Activated naive CD4-positive, alpha-beta T cell treated with anti-CD3 and anti-CD28 coated beads, Interleukin-2, amount 10 ng/mL, durations not matched to agents 7 days and 5 days (primary cell): ENCODE measurements at regions not wholly inside any gene's neighbourhood (a gene's known extent, or its start where the extent isn't known, plus 50 kb on each side); places are given as distances from the start of the nearest gene placed in this dataset.
"Not testable (repeated sequence)": the region's sequence is repeated elsewhere in the genome, so short reads cannot be mapped to it uniquely, and the experiment has no call there.

Experiments used
- CTCF ChIA-PET: fragments of 350-600 bp; sonication (Branson Sonifier 250); formaldehyde crosslinking; loops from one replicate; lab custom pipeline; 2021; ENCODE audit warnings: antibody characterized with exemption; lab: Charles Lee
- DNase-seq: peaks from one replicate; pipeline ENCODE4 v3.0.0-alpha.2; 2020
- H3K27ac Mint-ChIP-seq: one replicate; pipeline ENCODE4 v1.8.0; 2021; ENCODE audit warnings: mild to moderate bottlenecking, moderate library complexity, mixed read lengths
- H3K27me3 Mint-ChIP-seq: one replicate; pipeline ENCODE4 v1.8.0; 2021; ENCODE audit warnings: mild to moderate bottlenecking, mixed read lengths
- H3K36me3 Mint-ChIP-seq: one replicate; pipeline ENCODE4 v1.8.0; 2021; ENCODE audit warnings: mixed read lengths
- H3K4me1 Mint-ChIP-seq: one replicate; pipeline ENCODE4 v1.8.0; 2021; ENCODE audit warnings: mixed read lengths
- H3K4me3 Mint-ChIP-seq: one replicate; pipeline ENCODE4 v1.8.0; 2021; ENCODE audit warnings: mild to moderate bottlenecking, moderate library complexity, mixed read lengths
- H3K9me3 Mint-ChIP-seq: one replicate; pipeline ENCODE4 v1.8.0; 2021; ENCODE audit warnings: mixed read lengths

DNA sequence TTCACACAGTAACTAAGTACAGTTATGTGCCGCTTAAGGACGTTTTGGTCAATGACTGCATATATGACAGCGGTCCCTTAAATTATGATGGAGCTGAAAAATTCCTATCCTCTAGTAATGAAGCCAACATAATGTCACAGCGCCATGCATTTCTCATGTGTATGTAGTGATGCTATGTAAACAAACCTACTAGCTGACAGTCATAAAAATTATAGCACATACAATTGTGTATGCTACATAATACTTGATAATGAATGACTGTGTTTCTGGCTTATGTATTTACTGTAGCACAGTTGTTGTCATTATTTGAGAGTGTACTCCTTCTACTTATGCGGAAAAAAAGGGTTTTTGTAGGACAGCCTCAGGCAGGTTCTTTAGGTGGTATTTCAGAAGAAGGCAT lies 99.7 kb downstream of the DACT1 start:
- no peak overlapping the region for H3K4me3 Mint-ChIP-seq
- no peaks in the 10 kb centered on the region for H3K9me3 Mint-ChIP-seq
- CTCF ChIA-PET: no interaction called here
- H3K27ac Mint-ChIP-seq: no peak overlapping the region
- H3K36me3 Mint-ChIP-seq: no peaks in the 10 kb centered on the region
- no peaks in the 10 kb centered on the region for H3K4me1 Mint-ChIP-seq
- H3K27me3 Mint-ChIP-seq: peaks cover 18% of the 10 kb centered on the region
- DNase-seq: no peak

DNA sequence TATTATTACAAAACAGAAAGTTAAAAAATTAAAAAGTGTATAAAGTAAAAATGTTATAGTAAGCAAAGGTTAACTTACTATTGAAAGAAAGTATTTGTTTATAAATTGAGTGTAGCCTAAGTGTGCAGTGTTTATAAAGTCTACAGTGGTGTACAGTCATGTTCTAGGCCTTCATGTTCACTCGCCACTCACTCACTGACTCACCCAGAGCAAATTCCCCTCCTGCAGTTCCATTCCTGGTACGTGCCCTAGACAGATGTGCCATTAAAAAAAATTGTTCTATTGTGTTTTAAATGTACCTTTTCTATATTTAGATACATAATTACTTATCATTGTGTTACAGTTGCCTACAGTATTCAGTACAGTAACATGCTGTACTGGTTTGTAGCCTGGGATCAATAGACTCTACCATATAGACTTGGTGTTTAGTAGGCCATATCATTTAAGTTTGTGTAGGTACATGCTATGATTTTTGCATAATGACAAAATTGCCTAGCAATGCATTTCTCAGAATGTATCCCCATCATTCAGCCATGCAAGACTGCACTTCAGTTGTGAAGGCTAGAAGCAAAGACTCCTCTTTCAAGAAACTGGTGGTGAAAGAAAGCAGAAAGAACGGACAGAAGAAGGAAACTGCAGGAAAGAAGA lies 100.6 kb downstream of the DACT1 start:
- CTCF ChIA-PET: no interaction called here
- no peaks in the 10 kb centered on the region for H3K9me3 Mint-ChIP-seq
- peaks cover 12% of the 10 kb centered on the region for H3K27me3 Mint-ChIP-seq
- no peak for DNase-seq
- H3K4me1 Mint-ChIP-seq: no peaks in the 10 kb centered on the region
- H3K27ac Mint-ChIP-seq: no peak overlapping the region
- no peaks in the 10 kb centered on the region for H3K36me3 Mint-ChIP-seq
- no peak overlapping the region for H3K4me3 Mint-ChIP-seq

DNA sequence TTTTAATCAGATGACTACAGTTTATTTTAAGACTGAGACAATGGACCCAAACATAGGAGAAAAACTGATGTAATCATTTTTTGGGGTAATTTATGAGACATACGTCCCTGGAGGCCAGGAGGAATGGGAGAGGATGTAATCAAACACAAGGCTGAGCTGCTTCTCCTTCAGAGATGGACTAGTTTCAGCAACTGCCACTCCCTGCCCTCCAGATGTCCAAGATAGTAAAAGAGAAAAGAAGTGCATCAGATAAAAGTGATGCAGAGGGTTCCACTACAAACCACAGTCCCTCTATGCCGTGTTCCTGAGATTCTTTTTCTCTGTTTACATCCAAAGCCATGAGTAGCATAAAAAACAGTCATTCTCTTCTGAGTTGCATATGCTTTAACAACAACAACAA lies 101.1 kb downstream of the DACT1 start:
- no peaks in the 10 kb centered on the region for H3K36me3 Mint-ChIP-seq
- H3K4me1 Mint-ChIP-seq: no peaks in the 10 kb centered on the region
- H3K9me3 Mint-ChIP-seq: no peaks in the 10 kb centered on the region
- CTCF ChIA-PET: no interaction called here
- DNase-seq: no peak
- peaks cover 12% of the 10 kb centered on the region for H3K27me3 Mint-ChIP-seq
- H3K4me3 Mint-ChIP-seq: no peak overlapping the region
- no peak overlapping the region for H3K27ac Mint-ChIP-seq

DNA sequence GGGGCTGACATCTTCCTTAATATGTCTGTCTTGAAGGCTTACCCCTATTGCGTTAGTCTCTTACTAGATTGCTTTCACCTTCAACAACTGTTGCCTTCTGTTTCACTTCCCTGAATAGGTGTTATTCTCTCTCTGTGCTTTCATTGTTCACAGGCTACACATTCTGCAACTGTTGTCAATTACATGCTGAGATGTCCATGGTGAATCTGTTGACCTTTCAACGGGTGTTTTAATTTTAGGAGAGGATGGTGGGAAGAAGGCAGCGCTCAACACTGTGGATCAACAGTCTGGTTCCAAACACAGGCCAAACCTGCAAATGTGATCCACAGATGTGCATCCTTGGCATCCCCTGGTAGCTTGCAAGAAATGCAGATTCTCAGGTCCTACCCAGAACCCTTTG lies 101.9 kb downstream of the DACT1 start:
- DNase-seq: no peak
- H3K4me3 Mint-ChIP-seq: no peak overlapping the region
- no peak overlapping the region for H3K27ac Mint-ChIP-seq
- H3K36me3 Mint-ChIP-seq: no peaks in the 10 kb centered on the region
- H3K4me1 Mint-ChIP-seq: no peaks in the 10 kb centered on the region
- peaks cover 12% of the 10 kb centered on the region for H3K27me3 Mint-ChIP-seq
- CTCF ChIA-PET: no interaction called here
- no peaks in the 10 kb centered on the region for H3K9me3 Mint-ChIP-seq

DNA sequence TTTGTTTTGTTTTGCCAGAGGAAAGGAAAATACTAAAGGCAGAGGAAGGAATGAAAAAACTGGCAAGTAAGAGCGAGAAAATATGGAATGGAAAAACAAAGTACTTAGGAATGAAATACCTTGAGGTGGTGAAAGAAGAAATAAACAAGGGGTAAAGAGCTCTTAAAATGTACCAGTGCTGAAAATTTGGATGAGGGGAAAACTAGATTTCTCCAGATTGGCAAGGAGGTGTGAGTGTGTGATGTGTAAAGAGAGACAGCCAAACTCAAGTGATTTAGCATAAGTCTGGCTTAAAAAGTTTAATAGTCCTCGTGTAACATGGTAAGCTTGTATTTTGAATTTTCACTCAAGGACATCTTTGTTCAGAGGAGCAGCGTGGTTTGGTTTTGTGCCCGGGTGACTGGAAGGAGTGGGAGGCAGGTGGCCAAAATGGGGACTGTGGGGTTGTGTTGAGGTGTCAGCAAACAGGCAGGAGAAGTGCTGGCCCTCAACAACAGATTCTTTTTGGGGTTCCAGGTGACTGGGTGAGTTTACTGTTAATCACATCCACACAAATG lies 102.7 kb downstream of the DACT1 start:
- H3K4me1 Mint-ChIP-seq: no peaks in the 10 kb centered on the region
- no peak for DNase-seq
- peaks cover 7% of the 10 kb centered on the region for H3K27me3 Mint-ChIP-seq
- H3K36me3 Mint-ChIP-seq: no peaks in the 10 kb centered on the region
- CTCF ChIA-PET: no interaction called here
- no peaks in the 10 kb centered on the region for H3K9me3 Mint-ChIP-seq
- no peak overlapping the region for H3K4me3 Mint-ChIP-seq
- H3K27ac Mint-ChIP-seq: no peak overlapping the region

DNA sequence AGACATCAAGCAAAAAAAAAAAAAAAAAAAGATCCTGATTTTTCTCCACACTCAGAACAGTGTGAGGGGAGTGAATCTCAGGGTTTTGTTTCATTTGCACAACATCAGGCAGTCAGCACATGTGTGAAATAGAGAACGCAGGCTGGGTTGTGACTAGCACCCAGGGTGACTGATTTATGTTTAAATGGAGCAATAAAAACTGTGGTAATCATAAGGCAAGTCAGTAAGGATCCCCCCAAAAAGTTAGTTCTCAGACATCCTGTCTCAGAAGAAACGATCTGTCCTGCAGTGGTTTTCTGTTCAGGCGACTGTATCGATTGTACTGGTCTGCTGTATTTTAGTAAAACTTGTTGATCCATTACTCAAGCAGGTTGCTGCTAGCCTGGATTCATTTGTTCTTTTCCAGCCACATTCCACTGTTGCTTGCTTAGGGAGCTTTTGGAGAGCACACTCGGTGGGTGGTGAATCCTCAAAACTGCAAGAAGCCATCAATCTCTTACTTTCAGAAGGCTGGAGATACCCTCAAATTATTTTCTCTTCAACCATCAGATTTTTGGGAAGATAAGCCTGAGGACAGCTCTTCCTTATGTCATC lies 107.1 kb downstream of the DACT1 start:
- no peak overlapping the region for H3K4me3 Mint-ChIP-seq
- H3K36me3 Mint-ChIP-seq: no peaks in the 10 kb centered on the region
- H3K27ac Mint-ChIP-seq: no peak overlapping the region
- H3K27me3 Mint-ChIP-seq: peaks cover 7% of the 10 kb centered on the region
- no peaks in the 10 kb centered on the region for H3K9me3 Mint-ChIP-seq
- CTCF ChIA-PET: no interaction called here
- H3K4me1 Mint-ChIP-seq: peaks cover 9% of the 10 kb centered on the region
- no peak for DNase-seq

DNA sequence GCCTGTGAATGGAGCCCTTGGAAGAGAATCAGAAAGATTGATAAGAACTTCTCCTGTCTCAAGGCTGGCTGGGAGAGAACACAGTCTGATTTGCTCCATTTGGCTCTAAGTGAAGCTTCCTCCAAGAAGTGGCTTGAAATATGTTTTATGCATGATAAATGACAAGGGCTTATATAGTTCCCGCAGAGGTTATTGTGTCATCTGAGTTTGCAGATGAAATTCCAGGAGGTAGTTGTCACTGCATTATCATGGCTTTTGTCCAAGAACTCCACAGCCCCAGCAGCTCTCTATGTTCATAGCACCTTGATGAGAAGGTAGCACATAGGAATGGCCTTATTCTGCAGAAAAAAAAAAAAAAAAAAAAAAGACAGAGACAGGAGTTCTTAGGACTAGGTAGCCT lies 108.5 kb downstream of the DACT1 start:
- H3K4me1 Mint-ChIP-seq: peaks cover 11% of the 10 kb centered on the region
- no peaks in the 10 kb centered on the region for H3K27me3 Mint-ChIP-seq
- H3K4me3 Mint-ChIP-seq: no peak overlapping the region
- DNase-seq: no peak
- CTCF ChIA-PET: no interaction called here
- H3K27ac Mint-ChIP-seq: no peak overlapping the region
- no peaks in the 10 kb centered on the region for H3K36me3 Mint-ChIP-seq
- H3K9me3 Mint-ChIP-seq: no peaks in the 10 kb centered on the region

DNA sequence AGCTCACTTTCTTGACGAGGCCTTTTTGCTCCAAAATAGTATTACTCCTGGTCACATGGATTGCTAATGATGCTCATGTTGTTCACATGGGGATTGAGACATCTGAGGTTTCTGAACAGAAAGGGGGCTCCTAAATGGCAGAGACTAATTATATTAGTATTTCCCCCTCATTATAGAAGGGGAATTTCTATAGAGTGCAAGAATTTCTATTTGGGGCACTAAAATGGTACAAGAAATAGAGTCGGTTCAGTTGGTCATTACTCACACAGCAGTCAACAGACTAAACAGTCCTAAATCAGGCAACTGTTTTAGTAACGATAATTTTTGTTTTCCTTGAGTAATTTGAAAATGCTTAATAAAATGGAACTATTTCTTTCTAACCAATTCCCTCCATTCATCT lies 108.9 kb downstream of the DACT1 start:
- no peak overlapping the region for H3K27ac Mint-ChIP-seq
- no peaks in the 10 kb centered on the region for H3K27me3 Mint-ChIP-seq
- H3K4me1 Mint-ChIP-seq: peaks cover 11% of the 10 kb centered on the region
- no peaks in the 10 kb centered on the region for H3K9me3 Mint-ChIP-seq
- CTCF ChIA-PET: no interaction called here
- no peaks in the 10 kb centered on the region for H3K36me3 Mint-ChIP-seq
- H3K4me3 Mint-ChIP-seq: no peak overlapping the region
- no peak for DNase-seq

DNA sequence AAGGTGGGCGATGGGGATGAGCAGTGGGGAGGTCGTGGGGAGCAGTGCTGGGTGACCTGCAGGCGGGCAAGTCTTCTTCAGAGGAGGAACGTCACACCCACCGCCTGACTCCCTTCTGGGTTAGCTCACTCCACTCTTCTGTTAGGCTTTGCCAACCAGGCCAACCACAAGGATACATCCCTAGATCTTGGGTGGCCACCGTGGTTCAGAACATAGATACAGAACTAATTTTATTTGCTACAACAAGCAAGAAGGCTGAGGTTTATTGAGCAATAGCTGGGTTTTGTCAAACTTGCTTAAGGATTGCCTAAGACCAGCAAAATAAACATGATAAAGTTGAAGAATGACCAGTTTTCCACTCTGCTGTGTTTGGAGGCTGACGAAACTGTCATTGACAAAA lies 109.4 kb downstream of the DACT1 start:
- H3K27ac Mint-ChIP-seq: no peak overlapping the region
- DNase-seq: no peak
- no peak overlapping the region for H3K4me3 Mint-ChIP-seq
- no peaks in the 10 kb centered on the region for H3K9me3 Mint-ChIP-seq
- CTCF ChIA-PET: no interaction called here
- H3K4me1 Mint-ChIP-seq: peaks cover 11% of the 10 kb centered on the region
- no peaks in the 10 kb centered on the region for H3K27me3 Mint-ChIP-seq
- H3K36me3 Mint-ChIP-seq: no peaks in the 10 kb centered on the region

DNA sequence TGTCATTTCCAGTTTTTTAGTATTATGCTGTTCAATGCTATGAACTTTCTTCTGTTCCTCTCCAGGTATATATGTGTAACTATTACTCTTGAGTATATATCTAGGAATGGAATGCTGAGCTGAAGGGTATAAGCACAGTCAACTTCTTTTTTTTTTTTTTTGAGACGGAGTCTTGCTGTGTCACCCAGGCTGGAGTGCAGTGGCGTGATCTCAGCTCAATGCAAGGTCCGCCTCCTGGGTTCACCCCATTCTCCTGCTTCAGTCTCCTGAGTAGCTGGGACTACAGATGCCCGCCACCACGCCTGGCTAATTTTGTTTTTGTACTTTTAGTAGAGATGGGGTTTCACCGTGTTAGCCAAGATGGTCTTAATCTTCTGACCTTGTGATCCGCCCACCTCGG lies 110.5 kb downstream of the DACT1 start:
- peaks cover 11% of the 10 kb centered on the region for H3K4me1 Mint-ChIP-seq

DNA sequence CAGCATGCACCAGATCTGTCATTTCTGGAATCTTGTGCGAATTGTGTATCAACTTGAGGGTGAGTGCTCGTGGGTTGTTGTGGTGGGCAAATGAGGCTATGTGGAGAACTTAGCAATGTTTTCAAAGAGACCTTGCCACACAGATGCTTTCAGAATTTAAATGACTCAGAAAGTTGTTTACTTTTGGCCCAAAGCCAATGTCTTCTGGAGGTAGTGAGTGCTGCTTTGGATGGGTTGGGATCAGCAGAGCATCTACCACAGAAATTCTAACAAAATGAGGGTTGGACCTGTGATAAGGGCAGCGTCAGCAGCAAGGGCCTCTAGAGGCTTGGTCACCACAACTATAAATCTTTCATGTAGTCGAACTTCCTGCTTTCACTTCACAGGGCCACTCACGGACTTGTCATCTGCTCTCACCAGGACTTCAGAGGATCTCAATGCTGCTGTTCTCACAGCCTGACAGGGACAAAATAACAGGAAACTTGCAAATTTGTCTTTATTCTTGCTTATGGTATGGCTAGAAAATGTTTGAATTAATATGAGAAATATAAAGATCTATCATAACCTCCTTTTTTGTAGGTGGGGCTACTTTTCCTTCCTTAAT lies 111.4 kb downstream of the DACT1 start:
- Mint-ChIP-seq H3K4me3 (no peak overlapping the region), H3K36me3 (no peaks in the 10 kb centered on the region), H3K9me3 (no peaks in the 10 kb centered on the region), H3K27ac (peak overlapping the region; percentile 74), H3K4me1 (peaks cover 11% of the 10 kb centered on the region), H3K27me3 (peaks cover 3% of the 10 kb centered on the region)
- CTCF ChIA-PET: no interaction called here
- DNase-seq: peak; percentile 46

More for the DNA sequence above, 110.5 kb downstream of the DACT1 start:
- H3K36me3 Mint-ChIP-seq, H3K4me3 Mint-ChIP-seq, H3K9me3 Mint-ChIP-seq, H3K27me3 Mint-ChIP-seq, DNase-seq, H3K27ac Mint-ChIP-seq, CTCF ChIA-PET: not testable (repeated sequence)

DNA sequence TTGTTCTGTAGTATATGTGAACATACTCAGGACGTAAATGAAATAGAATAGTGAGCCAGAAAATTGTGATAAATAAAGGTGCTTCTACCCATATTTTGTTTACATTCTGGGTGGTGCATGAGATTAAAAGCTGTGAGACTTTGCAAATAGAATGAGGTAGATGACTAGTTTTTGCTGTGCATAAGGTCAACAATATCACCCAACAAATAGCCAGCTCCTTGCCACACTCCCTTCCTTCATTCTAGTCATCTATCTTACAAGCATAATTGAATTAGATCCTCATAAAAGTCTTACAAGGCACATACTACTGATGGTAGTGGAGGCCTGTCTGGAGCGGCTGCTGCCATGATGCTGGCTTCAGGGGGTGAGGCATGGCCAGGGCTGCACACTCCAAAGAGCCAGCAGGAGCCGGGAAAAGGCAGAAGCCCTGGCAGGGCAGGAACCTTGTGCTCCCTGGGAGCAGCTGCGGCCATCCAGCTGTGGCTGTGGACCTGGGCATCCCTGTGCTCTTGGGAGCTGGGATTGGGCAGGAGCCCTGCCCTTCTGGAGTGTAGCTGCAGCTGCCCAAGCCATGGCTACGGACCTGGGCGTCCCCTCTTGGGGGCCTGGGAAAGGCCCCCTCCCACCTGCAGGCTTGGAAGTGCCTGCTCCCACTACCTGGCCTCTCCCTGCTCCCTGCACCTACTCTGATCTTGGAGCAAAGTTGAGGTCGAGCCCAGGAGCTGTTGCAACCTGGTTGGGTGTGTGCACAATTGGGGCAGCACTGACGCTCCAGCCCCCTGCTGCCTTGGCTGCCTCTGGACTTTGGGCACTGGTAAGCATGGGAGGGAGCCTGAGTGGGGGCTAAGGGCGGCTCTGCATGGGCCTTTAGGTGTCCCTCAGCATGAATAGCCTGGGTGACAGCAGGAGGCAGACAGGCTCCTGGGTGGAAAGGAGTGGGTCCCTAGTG lies 112.8 kb downstream of the DACT1 start:
- CTCF ChIA-PET: interaction anchor here (0.7 kb wide), 1 partner anchor 758 kb away, joined by 3 read pairs; no protein-coding TSS in a partner anchor
- Mint-ChIP-seq H3K36me3 (no peaks in the 10 kb centered on the region), H3K4me3 (no peak overlapping the region), H3K4me1 (peaks cover 11% of the 10 kb centered on the region), H3K27ac (no peak overlapping the region), H3K9me3 (no peaks in the 10 kb centered on the region), H3K27me3 (peaks cover 3% of the 10 kb centered on the region)
- no peak for DNase-seq

DNA sequence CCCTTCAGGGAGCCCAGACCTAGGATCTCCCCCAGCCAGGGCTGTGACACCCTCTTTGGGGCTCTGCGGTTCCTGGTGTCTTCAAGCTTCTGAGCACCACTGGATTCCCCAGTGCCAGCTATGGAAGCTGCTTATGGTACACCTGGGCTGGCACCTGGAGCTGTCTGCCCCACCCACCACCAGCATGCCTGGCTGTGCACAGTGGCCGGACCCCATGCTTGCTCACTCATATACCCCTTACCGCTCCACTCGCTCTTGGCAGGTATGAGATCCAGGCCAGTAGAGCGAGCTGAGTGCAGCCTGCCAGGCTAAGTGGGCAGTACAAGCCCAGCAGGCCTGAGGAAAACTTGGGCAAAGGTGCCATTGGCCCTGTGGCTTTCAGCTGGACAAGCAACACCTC lies 114.0 kb downstream of the DACT1 start:
- H3K9me3 Mint-ChIP-seq: no peaks in the 10 kb centered on the region
- peaks cover 11% of the 10 kb centered on the region for H3K4me1 Mint-ChIP-seq
- no peak for DNase-seq
- no peak overlapping the region for H3K4me3 Mint-ChIP-seq
- H3K27ac Mint-ChIP-seq: no peak overlapping the region
- H3K27me3 Mint-ChIP-seq: peaks cover 3% of the 10 kb centered on the region
- CTCF ChIA-PET: interaction anchor here (0.7 kb wide), 1 partner anchor 757 kb away, joined by 3 read pairs; no protein-coding TSS in a partner anchor
- no peaks in the 10 kb centered on the region for H3K36me3 Mint-ChIP-seq

DNA sequence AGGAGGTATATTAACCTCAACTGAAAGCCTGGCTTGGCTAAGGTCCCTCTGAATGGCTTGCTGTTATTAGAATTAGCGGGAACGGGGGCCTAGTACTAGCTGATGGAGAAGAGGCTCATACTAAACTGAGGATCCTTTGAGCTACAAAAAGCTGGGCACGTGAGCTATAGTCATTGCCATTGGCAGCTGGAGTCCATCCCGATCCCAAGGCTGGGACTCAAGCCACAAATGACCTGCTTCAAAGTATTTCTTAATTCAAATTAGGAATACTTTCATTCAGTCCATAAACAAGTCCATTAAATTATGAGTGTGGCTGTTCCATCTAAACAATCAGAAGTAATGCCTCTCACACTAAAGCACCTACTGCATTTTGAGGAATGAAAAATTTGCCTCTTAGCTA lies 114.5 kb downstream of the DACT1 start:
- CTCF ChIA-PET: no interaction called here
- H3K4me3 Mint-ChIP-seq: no peak overlapping the region
- H3K27ac Mint-ChIP-seq: no peak overlapping the region
- no peaks in the 10 kb centered on the region for H3K36me3 Mint-ChIP-seq
- no peak for DNase-seq
- H3K9me3 Mint-ChIP-seq: no peaks in the 10 kb centered on the region
- H3K27me3 Mint-ChIP-seq: peaks cover 3% of the 10 kb centered on the region
- peaks cover 11% of the 10 kb centered on the region for H3K4me1 Mint-ChIP-seq
